ENCODE measurements at regions not wholly inside any gene's neighbourhood (a gene's known extent, or its start where the extent isn't known, plus 50 kb on each side); places are given as distances from the start of the nearest gene placed in this dataset.

DNA sequence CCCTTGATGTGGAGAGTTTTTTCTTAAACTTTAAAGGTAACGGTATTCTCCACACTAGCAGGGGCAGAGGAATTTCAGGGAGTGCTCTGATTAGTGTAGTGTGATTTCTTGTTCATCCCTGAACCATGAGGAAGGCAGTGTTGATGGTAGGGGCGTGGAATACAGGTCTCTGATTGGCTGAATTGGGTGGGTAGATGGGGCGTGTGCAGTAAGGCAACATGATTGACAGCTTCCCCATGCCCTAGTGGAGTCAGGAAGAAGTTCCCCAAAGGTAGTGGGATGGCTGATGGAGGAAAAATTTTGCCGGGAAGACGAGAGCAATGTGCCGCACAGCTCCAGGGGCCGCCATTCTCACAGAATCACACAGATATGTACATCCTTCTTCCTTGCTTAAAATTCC, 97.4 kb upstream of the SALL4 start:
- TF ChIP-seq POLR2AphosphoS5 (IDR thresholded peaks at IDR 0.05; ENCODE audit: low read depth, low read length), result no peak
- TF ChIP-seq, protein P1, sequence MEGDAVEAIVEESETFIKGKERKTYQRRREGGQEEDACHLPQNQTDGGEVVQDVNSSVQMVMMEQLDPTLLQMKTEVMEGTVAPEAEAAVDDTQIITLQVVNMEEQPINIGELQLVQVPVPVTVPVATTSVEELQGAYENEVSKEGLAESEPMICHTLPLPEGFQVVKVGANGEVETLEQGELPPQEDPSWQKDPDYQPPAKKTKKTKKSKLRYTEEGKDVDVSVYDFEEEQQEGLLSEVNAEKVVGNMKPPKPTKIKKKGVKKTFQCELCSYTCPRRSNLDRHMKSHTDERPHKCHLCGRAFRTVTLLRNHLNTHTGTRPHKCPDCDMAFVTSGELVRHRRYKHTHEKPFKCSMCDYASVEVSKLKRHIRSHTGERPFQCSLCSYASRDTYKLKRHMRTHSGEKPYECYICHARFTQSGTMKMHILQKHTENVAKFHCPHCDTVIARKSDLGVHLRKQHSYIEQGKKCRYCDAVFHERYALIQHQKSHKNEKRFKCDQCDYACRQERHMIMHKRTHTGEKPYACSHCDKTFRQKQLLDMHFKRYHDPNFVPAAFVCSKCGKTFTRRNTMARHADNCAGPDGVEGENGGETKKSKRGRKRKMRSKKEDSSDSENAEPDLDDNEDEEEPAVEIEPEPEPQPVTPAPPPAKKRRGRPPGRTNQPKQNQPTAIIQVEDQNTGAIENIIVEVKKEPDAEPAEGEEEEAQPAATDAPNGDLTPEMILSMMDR (IDR thresholded peaks at IDR 0.05), result no peak
- no peak for TF ChIP-seq SIN3A (IDR thresholded peaks at IDR 0.05; ENCODE audit: borderline replicate concordance, insufficient read depth, low read depth, low read length)
- TF ChIP-seq TCF7L2 (IDR thresholded peaks at IDR 0.05; ENCODE audit: low read depth, low read length), result no peak
- TF ChIP-seq, protein P2, sequence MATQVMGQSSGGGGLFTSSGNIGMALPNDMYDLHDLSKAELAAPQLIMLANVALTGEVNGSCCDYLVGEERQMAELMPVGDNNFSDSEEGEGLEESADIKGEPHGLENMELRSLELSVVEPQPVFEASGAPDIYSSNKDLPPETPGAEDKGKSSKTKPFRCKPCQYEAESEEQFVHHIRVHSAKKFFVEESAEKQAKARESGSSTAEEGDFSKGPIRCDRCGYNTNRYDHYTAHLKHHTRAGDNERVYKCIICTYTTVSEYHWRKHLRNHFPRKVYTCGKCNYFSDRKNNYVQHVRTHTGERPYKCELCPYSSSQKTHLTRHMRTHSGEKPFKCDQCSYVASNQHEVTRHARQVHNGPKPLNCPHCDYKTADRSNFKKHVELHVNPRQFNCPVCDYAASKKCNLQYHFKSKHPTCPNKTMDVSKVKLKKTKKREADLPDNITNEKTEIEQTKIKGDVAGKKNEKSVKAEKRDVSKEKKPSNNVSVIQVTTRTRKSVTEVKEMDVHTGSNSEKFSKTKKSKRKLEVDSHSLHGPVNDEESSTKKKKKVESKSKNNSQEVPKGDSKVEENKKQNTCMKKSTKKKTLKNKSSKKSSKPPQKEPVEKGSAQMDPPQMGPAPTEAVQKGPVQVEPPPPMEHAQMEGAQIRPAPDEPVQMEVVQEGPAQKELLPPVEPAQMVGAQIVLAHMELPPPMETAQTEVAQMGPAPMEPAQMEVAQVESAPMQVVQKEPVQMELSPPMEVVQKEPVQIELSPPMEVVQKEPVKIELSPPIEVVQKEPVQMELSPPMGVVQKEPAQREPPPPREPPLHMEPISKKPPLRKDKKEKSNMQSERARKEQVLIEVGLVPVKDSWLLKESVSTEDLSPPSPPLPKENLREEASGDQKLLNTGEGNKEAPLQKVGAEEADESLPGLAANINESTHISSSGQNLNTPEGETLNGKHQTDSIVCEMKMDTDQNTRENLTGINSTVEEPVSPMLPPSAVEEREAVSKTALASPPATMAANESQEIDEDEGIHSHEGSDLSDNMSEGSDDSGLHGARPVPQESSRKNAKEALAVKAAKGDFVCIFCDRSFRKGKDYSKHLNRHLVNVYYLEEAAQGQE (IDR thresholded peaks at IDR 0.05; ENCODE audit: insufficient read depth in 1 of 2, low read depth in 2 of 2, low read length in 1 of 2), result no peak
